ENCODE measurements at regions not wholly inside any gene's neighbourhood (a gene's known extent, or its start where the extent isn't known, plus 50 kb on each side); places are given as distances from the start of the nearest gene placed in this dataset.

DNA sequence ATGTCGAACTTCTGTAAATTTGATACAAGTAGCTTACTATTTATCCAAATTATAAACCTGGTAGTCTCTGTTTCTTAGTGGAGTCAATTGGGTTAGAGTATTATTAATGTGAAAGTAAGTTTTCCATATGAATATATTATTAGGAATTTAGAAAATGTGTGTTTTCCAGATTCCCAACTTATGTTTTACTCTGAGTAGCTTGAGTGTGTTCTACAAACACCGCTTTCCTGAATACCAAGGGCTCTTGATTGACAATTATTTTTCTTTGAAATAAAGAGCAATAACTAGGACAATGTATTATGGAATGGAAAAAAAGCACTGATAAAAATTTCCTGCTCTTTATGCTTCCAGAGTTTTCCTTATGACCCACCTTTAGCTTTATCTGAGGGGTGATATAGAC, 233.6 kb downstream of the POSTN start:
- TF ChIP-seq, protein P1, sequence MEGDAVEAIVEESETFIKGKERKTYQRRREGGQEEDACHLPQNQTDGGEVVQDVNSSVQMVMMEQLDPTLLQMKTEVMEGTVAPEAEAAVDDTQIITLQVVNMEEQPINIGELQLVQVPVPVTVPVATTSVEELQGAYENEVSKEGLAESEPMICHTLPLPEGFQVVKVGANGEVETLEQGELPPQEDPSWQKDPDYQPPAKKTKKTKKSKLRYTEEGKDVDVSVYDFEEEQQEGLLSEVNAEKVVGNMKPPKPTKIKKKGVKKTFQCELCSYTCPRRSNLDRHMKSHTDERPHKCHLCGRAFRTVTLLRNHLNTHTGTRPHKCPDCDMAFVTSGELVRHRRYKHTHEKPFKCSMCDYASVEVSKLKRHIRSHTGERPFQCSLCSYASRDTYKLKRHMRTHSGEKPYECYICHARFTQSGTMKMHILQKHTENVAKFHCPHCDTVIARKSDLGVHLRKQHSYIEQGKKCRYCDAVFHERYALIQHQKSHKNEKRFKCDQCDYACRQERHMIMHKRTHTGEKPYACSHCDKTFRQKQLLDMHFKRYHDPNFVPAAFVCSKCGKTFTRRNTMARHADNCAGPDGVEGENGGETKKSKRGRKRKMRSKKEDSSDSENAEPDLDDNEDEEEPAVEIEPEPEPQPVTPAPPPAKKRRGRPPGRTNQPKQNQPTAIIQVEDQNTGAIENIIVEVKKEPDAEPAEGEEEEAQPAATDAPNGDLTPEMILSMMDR (conservative IDR thresholded peaks at IDR 0.05; ENCODE audit: low read depth, low read length), result no peak
- TF ChIP-seq EZH2phosphoT487 (IDR thresholded peaks at IDR 0.05; ENCODE audit: borderline replicate concordance, low read length) (no peak), EZH2 (IDR thresholded peaks at IDR 0.05; ENCODE audit: low read length, unreplicated experiment) (no peak)
